ENCODE measurements at regions not wholly inside any gene's neighbourhood (a gene's known extent, or its start where the extent isn't known, plus 50 kb on each side); places are given as distances from the start of the nearest gene placed in this dataset.

DNA sequence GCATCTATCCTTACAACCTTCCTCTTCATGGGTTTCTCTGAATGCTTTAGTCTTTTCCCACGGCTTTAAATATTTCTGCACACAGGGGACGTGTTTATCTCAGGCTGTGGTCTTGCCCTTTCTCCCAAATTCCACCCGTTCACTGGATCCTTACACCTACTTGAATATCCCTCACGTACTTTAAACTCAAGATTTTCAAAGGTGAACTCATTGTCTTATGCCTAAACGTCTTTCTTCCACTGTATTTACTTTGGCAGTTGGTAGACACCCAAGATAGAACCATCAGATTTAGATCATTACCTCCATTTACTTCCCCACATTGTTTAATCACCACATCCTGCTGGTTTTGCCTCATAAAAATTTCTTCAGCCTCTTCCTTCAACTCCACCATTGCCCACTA, 269.2 kb downstream of the CBLL2 start:
- ChIA-PET CTCF (ENCODE audit: low intra/inter-chr PET ratio) (no interaction called here), POLR2A (no interaction called here)
- BruUV-seq (replicated peaks): no TSS peak
- Histone ChIP-seq H2AFZ (ENCODE audit: low read depth, low read length) (no peak overlapping the region), H3K36me3 (ENCODE audit: control insufficient read depth, insufficient read depth, low read length) (no peaks in the 10 kb centered on the region), H3K4me2 (ENCODE audit: insufficient read depth, low read length) (no peak overlapping the region), H3K9me3 (replicated peaks; ENCODE audit: control insufficient read depth, insufficient read depth, low read depth, low read length) (no peaks in the 10 kb centered on the region), H3K9me1 (ENCODE audit: control insufficient read depth, insufficient read depth, low read length) (no peaks in the 10 kb centered on the region), H3K9ac (ENCODE audit: insufficient read depth in 1 of 2, low read depth in 2 of 2, low read length in 2 of 2) (no peak overlapping the region), H4K20me1 (replicated peaks; ENCODE audit: control insufficient read depth, insufficient read depth, low read length) (no peaks in the 10 kb centered on the region), H3K79me2 (ENCODE audit: control insufficient read depth, insufficient read depth, low read length) (no peaks in the 10 kb centered on the region), H3K27ac (ENCODE audit: extremely low read depth, low read depth, low read length) (no peak overlapping the region), H3K4me3 (no peak overlapping the region), H3K27me3 (ENCODE audit: control insufficient read depth in 2 of 2, insufficient read depth in 2 of 2, low read length in 2 of 2) (no peaks in the 10 kb centered on the region), H3K4me1 (replicated peaks in 1 of 2; ENCODE audit: control insufficient read depth in 2 of 2, insufficient read depth in 2 of 2, low read length in 2 of 2) (no peaks in the 10 kb centered on the region)
- WGBS (ENCODE audit: insufficient coverage, low coverage, missing lambda C conversion rate): 0% methylated on average over 5 of the region's 5 CpGs
- intact Hi-C loops (cut with micrococcal nuclease) (no loop called here), in situ Hi-C loops (cut with MboI) (no loop called here)
- FAIRE-seq (no peak), DNase-seq (ENCODE audit: extremely low read depth in 1 of 4, low spot score in 3 of 4) (no peak), ATAC-seq (no peak)
- no peak for TF ChIP-seq ZFX (CRISPR knock-in tag; IDR thresholded peaks at IDR 0.05)

DNA sequence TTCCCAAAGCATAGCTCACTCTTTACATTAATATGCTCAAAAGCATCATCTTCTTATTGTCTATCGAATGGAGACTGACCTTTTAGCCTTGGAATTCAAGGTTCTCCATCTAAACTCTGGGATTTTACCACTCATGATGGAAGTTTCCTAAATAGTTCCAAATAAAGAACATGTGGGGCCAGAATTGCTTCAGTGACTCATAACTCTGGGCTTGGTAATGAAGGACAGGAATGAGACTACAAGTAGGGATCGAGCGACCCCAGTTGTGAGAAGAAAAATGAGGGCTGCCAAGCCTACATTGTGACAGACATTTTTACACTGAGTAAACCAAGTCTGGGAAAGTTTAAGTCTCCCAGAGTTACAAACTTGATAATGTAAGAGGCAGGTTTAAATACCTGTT, 269.9 kb downstream of the CBLL2 start:
- Histone ChIP-seq H3K4me1 (replicated peaks in 1 of 2; ENCODE audit: control insufficient read depth in 2 of 2, insufficient read depth in 2 of 2, low read length in 2 of 2) (no peaks in the 10 kb centered on the region), H3K9me3 (replicated peaks; ENCODE audit: control insufficient read depth, insufficient read depth, low read depth, low read length) (no peaks in the 10 kb centered on the region), H3K9ac (ENCODE audit: insufficient read depth in 1 of 2, low read depth in 2 of 2, low read length in 2 of 2) (no peak overlapping the region), H3K4me2 (ENCODE audit: insufficient read depth, low read length) (no peak overlapping the region), H3K4me3 (no peak overlapping the region), H3K79me2 (ENCODE audit: control insufficient read depth, insufficient read depth, low read length) (no peaks in the 10 kb centered on the region), H3K27ac (ENCODE audit: extremely low read depth, low read depth, low read length) (no peak overlapping the region), H4K20me1 (replicated peaks; ENCODE audit: control insufficient read depth, insufficient read depth, low read length) (no peaks in the 10 kb centered on the region), H3K9me1 (ENCODE audit: control insufficient read depth, insufficient read depth, low read length) (no peaks in the 10 kb centered on the region), H2AFZ (ENCODE audit: low read depth, low read length) (no peak overlapping the region), H3K36me3 (ENCODE audit: control insufficient read depth, insufficient read depth, low read length) (no peaks in the 10 kb centered on the region), H3K27me3 (ENCODE audit: control insufficient read depth in 2 of 2, insufficient read depth in 2 of 2, low read length in 2 of 2) (no peaks in the 10 kb centered on the region)
- 0% methylated on average over 2 of the region's 3 CpGs for WGBS (ENCODE audit: insufficient coverage, low coverage, missing lambda C conversion rate)
- FAIRE-seq: no peak
- ChIA-PET POLR2A (no interaction called here), CTCF (ENCODE audit: low intra/inter-chr PET ratio) (no interaction called here)
- no peak for ATAC-seq
- no TSS peak for BruUV-seq (replicated peaks)
- intact Hi-C loops (cut with micrococcal nuclease) (no loop called here), in situ Hi-C loops (cut with MboI) (no loop called here)
- no peak for DNase-seq (ENCODE audit: extremely low read depth in 1 of 4, low spot score in 3 of 4)
- TF ChIP-seq KDM5B (IDR thresholded peaks at IDR 0.05; ENCODE audit: insufficient replicate concordance, low read depth, low read length) (no peak), ZNF232 (CRISPR knock-in tag; IDR thresholded peaks at IDR 0.05) (no peak), KLF1 (tag; IDR thresholded peaks at IDR 0.05) (no peak), MCM7 (IDR thresholded peaks at IDR 0.05) (no peak), ZNF431 (CRISPR knock-in tag; IDR thresholded peaks at IDR 0.05) (no peak), EP300 (IDR thresholded peaks at IDR 0.05; ENCODE audit: low read length) (no peak)
- TF ChIP-seq, protein P1, sequence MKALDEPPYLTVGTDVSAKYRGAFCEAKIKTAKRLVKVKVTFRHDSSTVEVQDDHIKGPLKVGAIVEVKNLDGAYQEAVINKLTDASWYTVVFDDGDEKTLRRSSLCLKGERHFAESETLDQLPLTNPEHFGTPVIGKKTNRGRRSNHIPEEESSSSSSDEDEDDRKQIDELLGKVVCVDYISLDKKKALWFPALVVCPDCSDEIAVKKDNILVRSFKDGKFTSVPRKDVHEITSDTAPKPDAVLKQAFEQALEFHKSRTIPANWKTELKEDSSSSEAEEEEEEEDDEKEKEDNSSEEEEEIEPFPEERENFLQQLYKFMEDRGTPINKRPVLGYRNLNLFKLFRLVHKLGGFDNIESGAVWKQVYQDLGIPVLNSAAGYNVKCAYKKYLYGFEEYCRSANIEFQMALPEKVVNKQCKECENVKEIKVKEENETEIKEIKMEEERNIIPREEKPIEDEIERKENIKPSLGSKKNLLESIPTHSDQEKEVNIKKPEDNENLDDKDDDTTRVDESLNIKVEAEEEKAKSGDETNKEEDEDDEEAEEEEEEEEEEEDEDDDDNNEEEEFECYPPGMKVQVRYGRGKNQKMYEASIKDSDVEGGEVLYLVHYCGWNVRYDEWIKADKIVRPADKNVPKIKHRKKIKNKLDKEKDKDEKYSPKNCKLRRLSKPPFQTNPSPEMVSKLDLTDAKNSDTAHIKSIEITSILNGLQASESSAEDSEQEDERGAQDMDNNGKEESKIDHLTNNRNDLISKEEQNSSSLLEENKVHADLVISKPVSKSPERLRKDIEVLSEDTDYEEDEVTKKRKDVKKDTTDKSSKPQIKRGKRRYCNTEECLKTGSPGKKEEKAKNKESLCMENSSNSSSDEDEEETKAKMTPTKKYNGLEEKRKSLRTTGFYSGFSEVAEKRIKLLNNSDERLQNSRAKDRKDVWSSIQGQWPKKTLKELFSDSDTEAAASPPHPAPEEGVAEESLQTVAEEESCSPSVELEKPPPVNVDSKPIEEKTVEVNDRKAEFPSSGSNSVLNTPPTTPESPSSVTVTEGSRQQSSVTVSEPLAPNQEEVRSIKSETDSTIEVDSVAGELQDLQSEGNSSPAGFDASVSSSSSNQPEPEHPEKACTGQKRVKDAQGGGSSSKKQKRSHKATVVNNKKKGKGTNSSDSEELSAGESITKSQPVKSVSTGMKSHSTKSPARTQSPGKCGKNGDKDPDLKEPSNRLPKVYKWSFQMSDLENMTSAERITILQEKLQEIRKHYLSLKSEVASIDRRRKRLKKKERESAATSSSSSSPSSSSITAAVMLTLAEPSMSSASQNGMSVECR (CRISPR knock-in tag; IDR thresholded peaks at IDR 0.05): no peak
- TF ChIP-seq, protein P2, sequence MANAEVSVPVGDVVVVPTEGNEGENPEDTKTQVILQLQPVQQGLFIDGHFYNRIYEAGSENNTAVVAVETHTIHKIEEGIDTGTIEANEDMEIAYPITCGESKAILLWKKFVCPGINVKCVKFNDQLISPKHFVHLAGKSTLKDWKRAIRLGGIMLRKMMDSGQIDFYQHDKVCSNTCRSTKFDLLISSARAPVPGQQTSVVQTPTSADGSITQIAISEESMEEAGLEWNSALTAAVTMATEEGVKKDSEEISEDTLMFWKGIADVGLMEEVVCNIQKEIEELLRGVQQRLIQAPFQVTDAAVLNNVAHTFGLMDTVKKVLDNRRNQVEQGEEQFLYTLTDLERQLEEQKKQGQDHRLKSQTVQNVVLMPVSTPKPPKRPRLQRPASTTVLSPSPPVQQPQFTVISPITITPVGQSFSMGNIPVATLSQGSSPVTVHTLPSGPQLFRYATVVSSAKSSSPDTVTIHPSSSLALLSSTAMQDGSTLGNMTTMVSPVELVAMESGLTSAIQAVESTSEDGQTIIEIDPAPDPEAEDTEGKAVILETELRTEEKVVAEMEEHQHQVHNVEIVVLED (CRISPR knock-in tag; IDR thresholded peaks at IDR 0.05): no peak
